GM19328 (cell line): ENCODE measurements at regions not wholly inside any gene's neighbourhood (a gene's known extent, or its start where the extent isn't known, plus 50 kb on each side); places are given as distances from the start of the nearest gene placed in this dataset.

Source experiments
- ATAC-seq: cut with Tn5 transposase; IDR thresholded peaks from one replicate; pipeline ENCODE4 v1.9.1; 2021; ENCODE audit warnings: mild to moderate bottlenecking, moderate library complexity; ENCODE audit not compliant: unreplicated experiment

DNA sequence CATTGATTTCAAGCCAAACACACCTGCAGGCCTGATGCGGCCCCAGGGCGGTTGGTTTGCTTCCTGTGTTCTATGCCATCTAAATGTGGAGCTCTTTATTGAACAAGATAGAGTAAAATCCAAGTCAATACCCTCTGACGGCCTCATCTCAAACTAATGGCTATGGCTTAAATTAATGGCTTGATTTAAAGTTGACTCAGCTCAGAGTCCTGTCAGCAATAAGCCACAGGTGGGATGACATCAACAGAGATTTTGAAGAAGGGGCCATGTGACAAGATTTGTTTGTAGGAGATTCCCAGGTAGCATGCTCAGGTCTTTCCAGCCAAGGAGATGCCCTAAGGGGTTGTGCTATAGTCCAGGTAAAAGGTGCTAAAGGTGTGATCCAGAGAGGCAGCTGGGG is 66.7 kb upstream of the ZNF32 start:
- ATAC-seq, result no peak

DNA sequence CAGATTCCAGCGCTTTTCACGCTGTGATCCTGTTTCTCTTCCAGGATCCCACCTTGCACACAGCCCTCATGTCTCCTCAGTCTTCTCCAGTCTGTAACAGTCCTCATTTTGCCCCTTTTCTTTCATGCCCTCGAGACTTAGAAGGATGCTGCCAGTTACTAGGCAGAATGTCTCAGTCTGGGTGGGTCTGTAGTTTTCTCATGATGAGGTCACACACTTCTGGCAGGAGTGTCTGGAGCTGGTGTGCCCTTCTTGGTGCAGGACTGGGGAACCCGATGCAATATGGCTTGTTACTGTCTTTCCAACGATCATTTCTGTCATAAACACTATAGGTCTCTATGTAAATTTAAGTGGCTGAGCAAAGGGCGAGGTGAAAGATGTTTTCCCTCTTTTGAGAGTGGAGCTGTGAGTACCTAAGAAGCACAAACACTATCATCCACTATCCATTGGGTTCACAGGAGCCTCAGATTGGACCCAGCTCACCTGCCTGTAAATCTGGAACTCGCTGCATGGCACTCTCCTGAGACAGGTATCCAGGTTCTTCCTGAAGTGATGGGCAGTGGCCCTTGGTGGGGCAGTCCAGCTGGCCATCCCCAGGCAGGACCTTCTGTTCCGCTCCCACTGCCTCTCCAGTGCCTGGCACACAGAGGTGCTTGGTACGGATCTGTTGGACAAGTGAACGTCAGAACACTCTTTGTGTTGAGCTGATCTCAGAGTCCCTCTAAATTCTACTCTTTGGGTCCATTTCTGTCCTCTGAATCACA is 64.3 kb upstream of the ZNF32 start:
- no peak for ATAC-seq

DNA sequence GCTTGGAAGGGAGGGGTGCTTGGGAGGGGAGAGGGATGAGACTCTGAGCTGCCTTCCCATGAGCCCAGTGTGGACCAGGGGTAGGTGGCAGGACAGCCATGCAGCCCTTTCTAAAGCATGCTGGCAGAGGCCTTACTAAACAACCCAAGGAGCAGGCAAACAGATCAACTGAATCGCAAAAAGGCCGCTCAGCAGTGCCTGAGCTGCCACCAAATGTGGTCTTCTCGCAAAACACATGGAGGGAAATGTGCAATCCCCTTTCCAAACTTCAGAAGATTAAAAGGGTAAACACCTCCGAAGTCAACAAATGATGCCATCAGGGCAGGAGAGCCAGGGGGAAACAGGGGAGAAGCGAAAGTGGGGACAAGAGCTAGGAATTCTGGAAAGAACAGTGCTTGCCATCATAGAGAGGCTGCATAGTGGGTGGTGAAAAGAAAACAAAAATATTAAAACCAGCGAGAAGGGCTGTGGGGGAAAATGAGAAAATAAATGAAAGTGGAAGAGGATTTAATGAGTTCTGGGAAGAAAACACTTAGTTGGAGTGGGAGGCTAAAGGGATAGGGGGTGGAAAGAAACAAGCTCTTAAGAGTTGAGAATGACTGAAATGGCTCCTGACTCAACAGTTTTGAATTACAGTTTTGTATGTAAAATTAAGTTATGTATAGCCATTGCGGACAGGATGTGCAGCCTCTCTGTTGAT is 62.2 kb upstream of the ZNF32 start:
- no peak for ATAC-seq

DNA sequence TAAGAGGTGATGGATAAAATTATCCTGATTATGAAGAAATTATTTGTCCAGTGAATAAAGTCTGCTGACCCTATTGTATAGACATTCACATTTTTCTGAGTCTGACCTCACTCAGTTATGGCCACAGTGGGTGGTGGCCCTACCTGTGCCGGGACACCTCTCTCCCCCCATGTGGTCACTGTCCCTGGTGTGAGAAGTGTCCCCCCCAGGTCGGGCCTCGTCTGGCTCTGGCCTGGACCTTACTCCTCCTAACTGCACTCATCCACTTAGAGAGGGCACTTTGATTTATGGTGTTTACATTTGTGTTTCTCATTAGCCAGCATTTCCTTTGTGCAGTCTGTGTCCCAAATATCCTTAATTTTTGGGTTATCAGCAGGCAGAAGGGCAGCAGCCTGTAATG is 59.6 kb upstream of the ZNF32 start:
- no peak for ATAC-seq

DNA sequence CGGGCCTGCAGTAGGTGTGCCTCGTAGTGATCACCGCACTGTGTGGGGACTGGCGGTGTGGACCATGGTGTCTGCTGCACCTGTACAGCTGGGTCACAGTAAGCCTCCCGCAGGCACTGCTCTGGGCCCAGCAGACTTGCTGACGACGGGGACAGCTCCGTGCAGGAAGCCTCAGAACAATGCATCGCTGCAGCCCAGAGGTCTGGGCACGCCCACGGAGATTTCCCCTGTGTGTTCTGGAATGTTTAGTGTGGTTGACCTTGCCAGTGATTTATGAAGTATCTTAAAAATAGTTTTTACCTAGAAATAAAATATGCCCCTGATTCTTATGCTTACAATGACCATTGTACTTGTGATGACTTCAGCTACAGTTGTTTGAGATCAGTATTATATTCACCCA is 59.1 kb upstream of the ZNF32 start:
- no peak for ATAC-seq

DNA sequence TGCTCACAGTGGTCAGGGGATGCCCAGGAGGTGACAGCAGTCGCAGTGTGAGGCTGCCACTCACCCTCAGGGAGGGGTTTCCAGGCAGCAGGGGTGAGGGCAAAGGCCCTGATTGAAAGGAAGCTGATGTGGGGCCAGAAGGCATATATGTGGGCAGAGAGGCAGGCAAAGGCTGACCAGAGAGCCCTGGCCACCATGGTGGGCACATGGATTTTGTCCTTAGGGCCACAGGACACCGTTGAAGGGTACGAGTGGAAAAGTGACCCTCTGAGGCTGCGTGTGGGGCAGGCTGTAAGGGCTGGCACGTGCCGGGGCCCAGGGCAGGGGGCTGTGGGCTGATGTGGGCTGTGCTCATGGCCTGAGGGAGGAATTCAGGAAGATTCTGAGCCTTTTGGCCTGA is 57.5 kb upstream of the ZNF32 start:
- ATAC-seq, result no peak

DNA sequence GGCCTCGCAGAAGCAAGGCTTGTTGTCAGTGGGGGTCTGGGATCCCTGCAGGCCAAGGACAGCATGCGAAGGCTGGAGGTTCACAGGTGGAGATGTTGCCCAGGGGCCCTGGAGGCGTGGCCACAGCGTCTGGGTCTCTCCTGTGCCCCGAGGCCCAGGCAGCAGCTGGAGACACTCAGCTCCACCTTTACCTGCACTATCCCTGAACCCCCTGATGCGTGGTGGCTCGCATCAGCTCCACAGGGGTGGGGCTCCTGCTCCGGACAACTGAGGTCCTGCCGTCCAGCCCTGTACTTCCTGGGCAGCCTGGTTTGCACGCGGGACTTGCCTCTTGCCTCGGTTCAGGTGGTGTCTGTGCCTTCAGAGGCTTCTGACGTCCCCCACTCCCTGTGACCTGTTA is 54.6 kb upstream of the ZNF32 start:
- ATAC-seq, result no peak

DNA sequence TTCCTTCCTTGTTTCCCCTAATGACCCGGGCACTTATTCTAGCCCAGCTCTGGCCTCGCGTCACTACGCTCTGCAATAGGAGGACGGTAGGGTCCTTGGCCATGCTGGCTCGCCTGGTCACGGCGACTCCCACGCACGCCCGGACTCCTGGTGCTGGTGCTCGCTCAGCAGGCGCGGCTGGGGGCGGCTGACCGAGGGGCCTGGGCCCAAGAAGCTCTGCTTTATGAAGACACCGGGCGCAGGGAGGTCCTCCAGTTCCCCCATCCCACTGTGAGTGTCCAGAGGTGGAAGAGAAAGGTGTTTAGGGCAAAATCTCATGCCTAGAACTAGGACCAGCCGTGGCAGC is 54.2 kb upstream of the ZNF32 start:
- ATAC-seq, result no peak

DNA sequence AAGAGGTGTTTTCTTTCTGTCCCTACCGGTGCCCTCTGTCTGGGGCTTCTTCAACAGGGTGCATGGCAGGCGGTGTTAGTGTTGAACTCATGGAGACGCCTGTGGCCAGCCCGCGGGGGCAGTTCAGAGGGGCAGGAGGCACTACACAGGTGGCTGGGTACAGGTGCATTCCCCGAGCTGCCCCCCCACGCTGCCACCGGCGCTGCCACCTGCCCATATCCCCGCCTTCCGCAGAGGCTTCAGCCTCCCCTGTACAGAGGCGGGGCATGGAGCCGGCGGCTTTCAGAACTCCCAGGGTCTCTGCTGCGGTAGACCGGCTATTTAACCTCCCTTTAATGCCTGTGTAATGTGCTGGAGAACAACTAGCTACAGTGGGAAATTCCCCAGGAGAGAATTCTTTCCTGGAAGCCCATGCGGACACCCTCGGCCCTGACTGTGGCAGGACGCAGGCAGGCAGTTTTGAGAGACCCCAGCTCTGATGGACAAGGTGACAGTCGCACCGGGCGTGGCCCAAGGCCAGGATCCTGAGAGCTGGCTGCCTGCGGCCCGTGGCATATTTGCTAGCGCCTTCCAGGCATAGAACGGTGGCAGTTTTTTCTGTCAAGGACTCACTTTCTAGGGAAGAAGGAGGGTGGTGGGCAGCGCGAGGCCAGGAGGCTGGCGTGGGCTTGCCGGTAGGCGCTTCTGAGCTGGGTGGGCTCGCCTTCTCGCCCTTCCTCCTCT is 53.7 kb upstream of the ZNF32 start:
- no peak for ATAC-seq

DNA sequence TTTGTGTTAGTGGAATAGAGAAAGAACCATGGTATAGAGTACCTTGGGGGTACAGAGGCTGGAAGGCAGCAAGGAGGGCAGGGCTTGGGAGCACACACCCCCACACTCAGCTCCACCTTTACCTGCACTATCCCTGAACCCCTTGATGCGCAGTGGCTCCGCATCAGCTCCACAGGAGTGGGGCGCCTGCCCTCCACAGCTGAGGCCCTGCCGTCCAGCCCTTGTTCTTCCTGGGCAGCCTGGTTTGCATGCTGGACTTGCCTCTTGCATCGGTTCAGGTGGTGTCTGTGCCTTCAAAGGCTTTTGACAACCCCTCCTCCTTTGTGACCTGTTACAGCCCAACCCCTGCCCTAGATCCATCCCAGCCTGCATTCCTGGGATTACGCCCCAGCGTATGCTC is 52.6 kb upstream of the ZNF32 start:
- no peak for ATAC-seq

DNA sequence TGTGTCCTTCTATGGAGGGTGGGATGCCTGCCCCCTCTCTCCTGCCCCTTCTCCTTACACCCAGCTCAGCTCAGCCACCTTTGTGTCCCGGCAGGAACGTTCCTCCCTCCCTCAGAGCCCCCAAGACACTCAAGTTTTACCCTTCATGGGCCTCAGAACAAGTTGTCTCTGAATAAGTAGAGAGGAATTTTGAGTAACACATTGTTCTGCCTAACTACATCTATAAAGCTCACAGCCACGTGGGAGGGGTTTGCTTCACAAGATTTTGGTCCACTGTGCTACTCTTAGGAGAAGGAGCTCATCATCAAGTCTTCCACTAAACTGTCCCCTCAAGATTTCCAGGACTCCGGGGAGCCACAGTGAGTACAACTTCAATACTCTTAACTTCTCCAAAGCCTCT is 51.6 kb upstream of the ZNF32 start:
- ATAC-seq, result no peak

DNA sequence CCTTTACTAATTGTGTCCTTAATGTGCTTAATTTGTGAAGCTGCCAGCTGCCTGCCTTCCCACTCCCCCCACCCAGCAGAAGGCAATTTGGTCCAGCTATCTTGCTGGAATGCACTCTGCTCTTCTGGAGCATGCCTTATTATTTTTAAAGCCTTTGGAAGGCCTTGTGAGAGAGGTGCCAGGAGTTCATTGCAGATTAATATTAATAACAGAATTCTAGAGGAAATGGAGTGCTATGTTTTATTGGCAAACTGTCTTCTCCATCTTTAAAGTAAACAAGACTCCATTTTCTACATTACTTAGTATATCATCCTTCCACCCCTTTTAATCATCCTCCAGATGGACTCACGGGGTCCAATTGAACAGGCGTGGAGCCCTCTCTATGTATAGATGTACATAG is 50.8 kb upstream of the ZNF32 start:
- no peak for ATAC-seq
